ENCODE measurements at regions not wholly inside any gene's neighbourhood (a gene's known extent, or its start where the extent isn't known, plus 50 kb on each side); places are given as distances from the start of the nearest gene placed in this dataset.
"Not testable (repeated sequence)": the region's sequence is repeated elsewhere in the genome, so short reads cannot be mapped to it uniquely, and the experiment has no call there.

- TF ChIP-seq CTCF (conservative IDR thresholded peaks at IDR 0.05; ENCODE audit: low read depth, low read length); POLR2A (IDR thresholded peaks at IDR 0.05; ENCODE audit: low read depth, low read length); SMC3 (IDR thresholded peaks at IDR 0.05; ENCODE audit: low read depth, low read length); USF2 (IDR thresholded peaks at IDR 0.05; ENCODE audit: low read depth, low read length); RAD21 (IDR thresholded peaks at IDR 0.05; ENCODE audit: low read length); CHD1 (IDR thresholded peaks at IDR 0.05; ENCODE audit: low read depth, low read length); RFX5 (IDR thresholded peaks at IDR 0.05; ENCODE audit: low read depth, low read length); FOS (IDR thresholded peaks at IDR 0.05; ENCODE audit: low read depth, low read length); CEBPB (IDR thresholded peaks at IDR 0.05; ENCODE audit: low read depth, low read length): not testable (repeated sequence)
Measured at GRCh38 chr7:69215516-69215915, 382.8 kb upstream of the AUTS2 start.

Data from IMR-90 (cell line).